ENCODE measurements at regions not wholly inside any gene's neighbourhood (a gene's known extent, or its start where the extent isn't known, plus 50 kb on each side); places are given as distances from the start of the nearest gene placed in this dataset.

- DNase-seq: no peak
Measured at GRCh38 chr14:38761033-38761432, 342.0 kb downstream of the SEC23A start.

GRCh38 chr14:38758661-38759060 is 344.4 kb downstream of the SEC23A start:
- no peak for DNase-seq

- no peak for DNase-seq
Measured at GRCh38 chr14:38755036-38755435, 348.0 kb downstream of the SEC23A start.

- DNase-seq: no peak
Measured at GRCh38 chr14:38752750-38753149, 350.3 kb downstream of the SEC23A start.

DNA sequence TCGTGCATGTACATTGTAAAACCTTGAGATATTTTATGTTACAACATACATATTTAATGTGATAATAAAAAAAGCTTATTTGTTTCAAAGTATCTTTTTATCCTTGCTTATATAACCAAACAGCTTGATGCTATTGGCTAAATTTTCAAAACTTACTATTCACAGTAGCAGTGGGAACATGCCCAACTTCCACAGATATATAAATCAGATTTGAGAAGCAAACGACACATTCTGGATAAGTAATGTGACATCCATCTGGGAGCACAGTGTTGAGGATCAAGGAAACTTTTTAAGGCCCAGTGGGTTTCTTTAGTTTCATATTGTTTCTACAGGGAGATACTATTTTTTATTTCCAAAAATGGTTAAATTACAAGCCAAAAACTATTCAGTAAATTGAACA is 350.7 kb downstream of the SEC23A start:
- DNase-seq: no peak

- DNase-seq: no peak
Measured at GRCh38 chr14:38751459-38751858, 351.6 kb downstream of the SEC23A start.

DNA sequence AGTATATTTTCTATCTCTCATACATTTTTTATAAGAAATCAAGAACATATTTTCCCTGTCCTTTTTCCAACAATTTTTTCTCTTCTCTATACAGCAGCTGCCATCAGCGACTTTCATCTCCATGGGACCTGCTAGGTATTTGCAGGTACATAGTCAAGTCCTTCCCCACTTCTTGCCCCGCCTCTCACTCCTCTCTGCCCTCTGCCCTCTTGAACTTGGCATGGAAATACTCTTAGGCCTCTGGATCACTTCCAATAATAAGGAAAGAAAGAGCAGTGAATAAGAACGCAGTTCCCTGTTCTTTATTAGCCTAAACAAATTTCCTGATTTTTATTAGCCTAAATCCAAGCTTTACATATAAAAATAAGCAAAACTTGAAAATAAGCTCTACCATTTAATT is 353.1 kb downstream of the SEC23A start:
- no peak for DNase-seq

DNA sequence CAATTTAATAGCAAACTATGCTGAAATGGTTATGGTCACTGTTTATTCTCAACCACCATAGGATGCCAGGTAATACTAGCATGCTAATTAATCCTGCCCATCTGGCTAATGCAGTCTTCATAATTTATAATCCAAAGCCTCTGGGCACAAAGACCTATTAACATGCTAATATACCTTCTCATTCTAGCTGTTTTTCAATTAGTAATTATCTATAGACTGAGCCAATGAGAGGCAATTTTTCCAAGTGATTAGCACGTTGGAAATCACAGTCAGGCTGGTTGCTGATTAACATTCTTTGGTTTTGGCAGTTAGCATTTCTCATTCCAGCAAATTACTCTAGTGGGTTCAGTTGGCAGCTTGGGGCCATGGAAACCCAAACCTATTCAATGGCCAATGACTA is 357.2 kb downstream of the SEC23A start:
- no peak for DNase-seq

DNA sequence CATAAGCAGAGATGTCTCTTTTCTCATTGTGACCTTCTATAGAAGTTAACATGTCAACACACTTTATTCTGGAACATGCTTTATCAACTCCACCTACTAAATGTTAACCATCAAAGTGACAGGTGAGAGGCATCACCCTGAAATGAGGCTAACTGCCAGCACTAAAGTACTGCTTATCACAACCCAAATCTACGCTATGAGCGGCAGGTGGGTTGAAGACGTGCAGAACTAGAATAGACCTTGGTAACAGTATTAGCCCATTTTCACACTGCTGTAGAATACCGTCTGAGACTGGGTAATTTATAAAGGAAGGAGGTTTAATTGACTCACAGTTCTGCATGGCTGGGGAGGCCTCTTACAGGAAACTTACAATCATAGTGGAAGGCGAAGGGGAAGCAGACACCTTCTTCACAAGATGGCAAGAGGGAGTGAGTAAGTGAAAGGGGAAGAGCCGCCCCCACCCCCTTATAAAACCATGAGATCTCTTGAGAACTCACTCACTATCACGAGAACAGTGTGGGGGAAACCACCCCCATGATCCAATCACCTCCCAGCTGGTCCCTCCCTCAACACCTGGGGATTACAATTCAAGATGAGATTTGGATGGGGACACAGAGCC is 359.0 kb downstream of the SEC23A start:
- no peak for DNase-seq

DNA sequence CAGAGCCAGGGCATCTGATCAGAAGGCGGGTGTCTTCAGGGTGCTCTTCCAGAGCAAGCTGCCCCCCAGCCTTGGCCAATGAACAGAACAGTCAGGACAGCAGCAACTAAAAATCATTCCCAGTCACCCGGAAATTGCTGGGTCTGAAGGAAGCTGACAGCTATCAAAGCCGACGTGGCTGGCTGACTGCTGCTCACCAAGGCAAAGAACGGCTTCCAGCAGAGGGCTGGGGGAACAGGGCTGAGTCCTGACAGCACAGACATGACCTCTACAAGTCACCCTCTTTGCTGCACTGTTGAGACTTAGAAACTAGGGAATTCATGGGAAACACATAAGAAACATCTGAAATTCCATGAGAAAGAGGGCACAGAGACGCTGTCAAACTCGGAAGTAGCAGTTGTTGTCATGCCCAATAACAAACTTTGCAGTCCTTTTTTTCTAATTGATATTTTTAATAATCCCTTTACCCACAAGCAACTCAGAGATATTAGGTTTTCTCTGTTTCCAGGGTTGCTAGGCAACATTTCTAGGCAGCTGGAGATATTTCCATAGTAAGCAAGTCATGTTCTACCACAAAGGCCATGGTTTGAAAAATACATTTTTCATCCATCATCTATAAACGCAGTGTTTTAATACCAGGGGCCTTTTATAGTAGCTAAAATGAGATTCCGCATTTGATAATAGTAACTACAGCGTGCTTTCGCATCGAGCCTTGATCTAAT is 365.2 kb downstream of the SEC23A start:
- peak; percentile 14 for DNase-seq

DNA sequence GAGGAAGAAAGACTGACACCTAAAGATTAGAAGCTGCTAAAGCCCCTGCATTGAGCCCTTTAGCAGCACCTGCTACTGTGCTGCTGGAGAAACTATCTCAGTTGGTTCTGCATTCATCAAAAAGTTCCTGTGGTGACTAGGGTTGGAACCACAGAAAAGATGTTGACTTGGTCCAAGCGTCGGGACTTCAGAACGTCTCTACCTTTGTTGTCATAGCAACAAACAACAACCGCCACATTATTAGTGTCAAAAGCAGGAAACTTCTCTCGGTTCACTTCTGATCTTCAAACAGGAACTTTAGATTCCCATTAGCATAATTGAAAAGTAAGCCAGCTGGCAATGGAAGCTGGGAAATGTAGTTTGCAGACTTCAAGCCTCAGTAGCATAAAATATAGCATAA is 368.0 kb downstream of the SEC23A start:
- no peak for DNase-seq

- DNase-seq: peak; percentile 99
Measured at GRCh38 chr14:38731962-38732361, 371.1 kb downstream of the SEC23A start.

DNA sequence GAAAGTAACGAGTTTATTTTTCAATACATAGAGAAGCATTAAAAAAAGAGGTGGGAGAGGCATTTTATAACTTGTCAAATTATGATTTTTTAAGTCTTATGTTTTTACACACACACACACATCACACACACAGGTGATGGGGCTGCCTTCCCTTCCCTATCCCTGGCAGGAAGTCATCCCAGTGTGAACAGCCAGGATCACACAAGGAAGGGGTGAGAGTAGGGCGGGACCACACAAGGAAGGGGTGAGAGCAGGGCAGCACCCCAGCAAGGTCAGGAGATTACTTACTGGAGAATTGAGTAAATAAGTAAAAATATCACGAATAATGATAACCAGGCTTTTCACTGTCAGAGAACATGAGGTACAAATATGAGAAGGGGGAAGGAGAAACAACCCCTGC is 372.6 kb downstream of the SEC23A start:
- no peak for DNase-seq

DNA sequence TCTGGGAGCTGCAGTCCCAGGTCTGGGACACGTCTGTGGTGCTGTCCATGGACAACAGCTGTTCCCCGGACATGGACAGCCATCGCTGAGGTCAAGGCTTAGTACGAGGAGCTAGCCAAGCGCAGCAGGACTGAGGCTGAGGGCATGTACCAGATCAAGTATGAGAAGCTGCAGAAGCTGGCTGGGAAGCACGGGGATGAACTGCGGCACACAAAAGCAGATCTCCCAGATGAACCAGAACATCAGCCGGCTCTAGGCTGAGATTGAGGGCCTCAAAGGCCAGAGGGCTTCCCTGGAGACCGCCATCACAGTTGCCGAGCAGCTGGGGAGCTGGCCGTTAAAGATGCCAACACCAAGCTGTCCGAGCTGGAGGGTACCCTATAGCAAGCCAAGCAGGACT is 375.3 kb downstream of the SEC23A start:
- DNase-seq: no peak

GRCh38 chr14:38724621-38725020 is 378.4 kb downstream of the SEC23A start:
- no peak for DNase-seq

DNA sequence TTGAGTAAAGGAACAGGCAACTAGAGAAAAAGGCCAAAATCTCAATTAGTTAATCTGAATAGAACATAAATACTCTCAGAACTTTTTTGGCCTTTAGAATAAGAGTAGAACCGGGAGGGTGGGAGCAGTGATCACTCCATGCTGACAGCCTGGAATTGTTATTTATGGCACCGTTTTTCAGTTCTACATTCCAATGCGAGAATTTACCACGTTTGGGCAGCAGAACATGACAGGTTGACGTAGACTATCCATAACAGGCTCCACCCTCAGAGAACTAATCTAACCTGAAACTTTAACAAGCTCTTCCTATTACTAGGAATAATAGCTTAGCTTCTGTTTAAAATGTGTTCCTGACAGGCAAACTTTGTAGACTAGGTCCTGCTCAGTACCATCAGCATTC is 379.1 kb downstream of the SEC23A start:
- no peak for DNase-seq

- no peak for DNase-seq
Measured at GRCh38 chr14:38723277-38723676, 379.8 kb downstream of the SEC23A start.

DNA sequence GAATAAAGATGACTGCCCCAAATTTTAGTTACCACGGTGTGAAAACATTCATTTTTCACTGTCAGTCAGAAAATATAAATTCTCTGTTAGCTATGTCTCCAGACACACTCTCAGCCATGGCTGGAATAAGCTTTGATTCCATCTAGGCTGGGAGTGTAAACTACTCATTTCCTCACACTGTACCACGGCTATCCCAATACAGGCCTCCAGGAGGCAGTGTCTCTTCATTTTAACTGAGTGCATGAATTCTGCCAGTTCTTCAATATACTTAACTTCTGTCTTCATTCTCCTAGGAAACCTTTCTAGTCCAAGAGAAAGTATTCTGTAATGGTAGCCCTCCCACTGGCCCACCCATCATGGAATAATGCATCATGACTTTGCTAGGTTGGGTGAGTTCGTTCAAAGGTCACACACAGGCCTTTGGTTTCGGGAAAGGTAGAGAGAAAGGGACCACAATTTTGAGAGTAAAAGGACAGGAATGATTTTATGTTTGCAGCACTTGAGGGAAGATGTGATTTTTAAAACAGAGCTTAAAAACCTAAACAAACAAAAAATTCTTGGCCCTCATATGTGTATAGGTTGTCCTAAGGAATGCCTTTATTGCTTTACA is 381.1 kb downstream of the SEC23A start:
- DNase-seq: no peak

GRCh38 chr14:38718519-38718918 is 384.5 kb downstream of the SEC23A start:
- no peak for DNase-seq

DNA sequence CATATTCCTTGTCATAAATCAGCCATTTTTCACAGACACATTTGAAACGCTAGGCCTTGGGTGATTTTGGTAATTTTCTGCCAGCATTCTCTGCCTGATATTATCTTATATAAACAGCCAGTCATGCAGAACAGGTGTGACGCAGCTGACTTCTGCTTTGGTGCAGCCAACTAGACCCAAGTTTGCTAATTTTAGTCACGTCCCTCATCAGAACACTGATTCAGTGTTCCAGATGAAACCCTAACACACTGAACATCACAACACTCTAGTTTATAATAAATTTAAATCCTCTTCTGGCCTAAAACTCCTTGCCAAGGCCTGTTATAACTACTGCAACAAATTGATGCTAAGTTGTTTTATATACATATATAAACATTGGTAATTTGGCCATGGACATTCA is 386.1 kb downstream of the SEC23A start:
- no peak for DNase-seq

GRCh38 chr14:38710881-38711280 is 392.2 kb downstream of the SEC23A start:
- DNase-seq: no peak

DNA sequence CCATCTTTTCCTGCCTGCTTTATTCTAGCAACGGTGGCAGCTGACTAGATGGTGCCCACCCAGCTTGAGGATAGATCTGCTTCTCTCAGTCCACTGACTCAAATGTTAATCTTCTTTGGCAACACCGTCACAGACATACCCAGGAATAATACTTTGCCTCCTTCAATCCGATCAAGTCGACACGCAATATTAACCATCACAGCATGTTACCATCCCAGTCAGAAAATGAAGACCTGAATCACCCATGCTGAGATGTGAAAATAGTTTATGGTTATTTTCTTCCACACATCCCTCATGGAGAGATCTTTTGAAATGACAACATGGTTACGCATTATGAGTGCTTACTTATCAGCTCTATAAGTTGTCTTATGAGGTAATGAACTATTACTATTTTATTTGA is 392.8 kb downstream of the SEC23A start:
- DNase-seq: no peak

DNA sequence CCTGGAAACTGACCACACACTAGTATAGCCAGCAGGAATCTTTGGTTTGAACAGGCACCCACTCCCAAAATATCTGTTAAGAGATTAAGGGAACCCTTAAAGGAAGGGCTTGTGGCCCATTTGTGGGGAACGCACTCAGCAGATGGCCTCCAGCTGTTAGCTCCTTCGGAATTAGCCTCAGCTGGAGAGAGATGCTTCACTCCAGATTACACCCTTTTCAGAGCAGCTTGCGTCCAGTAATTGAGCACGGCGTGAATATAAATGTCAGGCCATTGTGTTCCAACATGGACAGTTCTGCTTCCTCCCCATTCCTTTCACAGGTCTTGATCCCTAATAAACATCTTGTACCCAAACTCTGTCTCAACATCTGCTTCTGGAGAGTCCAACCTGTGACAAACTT is 397.8 kb downstream of the SEC23A start:
- DNase-seq: no peak

DNA sequence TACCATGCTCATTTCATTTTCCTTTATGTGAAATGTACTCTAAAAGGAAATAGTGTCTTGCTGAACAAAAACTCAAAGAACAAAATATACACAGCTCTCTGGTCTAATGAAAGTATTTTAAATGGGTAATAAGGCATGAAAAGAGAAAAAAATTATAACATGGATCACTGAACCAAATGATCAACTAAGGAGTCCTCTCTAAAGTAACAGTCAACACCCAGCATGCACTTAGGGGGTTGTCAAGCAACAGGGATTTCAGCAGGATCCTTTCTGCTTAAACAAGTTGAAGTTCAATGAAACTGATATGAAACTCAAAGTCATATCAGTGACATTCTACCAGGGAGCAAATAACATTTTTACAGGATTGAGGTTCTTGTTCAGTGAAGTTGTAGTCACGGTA is 398.8 kb downstream of the SEC23A start:
- no peak for DNase-seq

GRCh38 chr14:38696925-38697324 is 406.1 kb downstream of the SEC23A start:
- DNase-seq: no peak

Data from DMS79 treated with DMSO at 0.1 percent for 48 hours (cell line).